HG02970 (cell line): ENCODE measurements at regions not wholly inside any gene's neighbourhood (a gene's known extent, or its start where the extent isn't known, plus 50 kb on each side); places are given as distances from the start of the nearest gene placed in this dataset.

Experiments used
- ATAC-seq: cut with Tn5 transposase; IDR thresholded peaks from one replicate; pipeline ENCODE4 v1.9.1; 2021; ENCODE audit warnings: mild to moderate bottlenecking, moderate library complexity, moderate number of reproducible peaks; ENCODE audit not compliant: unreplicated experiment, low FRiP score

- no peak for ATAC-seq
Observed at GRCh38 chr5:5588386-5588785, 165.9 kb downstream of the ICE1 start.

DNA sequence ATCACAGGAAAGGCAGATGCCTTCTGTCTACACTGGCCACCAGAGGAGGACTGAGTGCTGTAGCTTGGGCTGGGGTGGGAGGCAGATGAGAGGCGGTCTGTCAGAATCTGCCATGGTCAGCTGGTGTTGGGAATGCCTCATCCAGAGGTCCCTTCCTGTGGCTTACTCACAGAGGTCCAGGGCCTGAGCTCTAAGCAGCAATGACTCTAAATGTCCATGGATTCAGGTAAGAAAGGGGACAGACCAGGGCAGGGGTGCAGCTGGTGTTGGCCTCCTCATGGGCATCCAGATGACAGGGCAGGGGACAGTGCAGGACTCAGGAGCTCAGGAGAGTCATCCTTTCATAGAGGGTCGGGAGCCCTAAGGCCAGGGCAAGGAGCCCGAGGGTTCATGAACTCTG lies 165.0 kb downstream of the ICE1 start:
- no peak for ATAC-seq

- no peak for ATAC-seq
Observed at GRCh38 chr5:5586721-5587120, 164.2 kb downstream of the ICE1 start.

DNA sequence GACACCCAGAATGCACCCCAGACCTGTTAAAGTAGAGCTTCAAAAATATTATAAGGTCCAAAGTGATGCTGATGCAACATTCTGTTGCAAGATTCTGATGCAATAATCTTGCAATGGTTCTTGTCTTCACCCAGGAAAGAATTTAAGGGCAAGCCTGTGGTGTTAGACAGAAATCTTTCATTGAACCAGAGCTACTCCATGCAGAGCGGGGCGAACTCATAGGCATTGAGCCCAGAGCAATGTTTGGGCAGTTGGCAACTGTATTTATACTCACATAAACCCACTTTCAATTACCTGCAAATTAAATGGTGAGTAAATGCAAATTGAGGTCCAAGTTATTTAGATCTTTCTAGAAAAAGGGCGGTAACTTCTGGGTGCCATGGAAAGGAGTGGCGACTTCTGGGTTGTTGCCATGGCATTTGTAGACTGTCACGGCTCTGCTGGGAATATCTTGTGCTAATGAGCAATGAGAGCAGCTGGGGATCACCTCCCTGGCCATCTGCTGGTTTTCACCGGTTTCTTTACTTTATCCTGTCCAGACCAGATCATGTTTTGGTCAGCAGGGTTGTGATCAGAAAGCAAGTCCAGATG lies 163.4 kb downstream of the ICE1 start:
- no peak for ATAC-seq

DNA sequence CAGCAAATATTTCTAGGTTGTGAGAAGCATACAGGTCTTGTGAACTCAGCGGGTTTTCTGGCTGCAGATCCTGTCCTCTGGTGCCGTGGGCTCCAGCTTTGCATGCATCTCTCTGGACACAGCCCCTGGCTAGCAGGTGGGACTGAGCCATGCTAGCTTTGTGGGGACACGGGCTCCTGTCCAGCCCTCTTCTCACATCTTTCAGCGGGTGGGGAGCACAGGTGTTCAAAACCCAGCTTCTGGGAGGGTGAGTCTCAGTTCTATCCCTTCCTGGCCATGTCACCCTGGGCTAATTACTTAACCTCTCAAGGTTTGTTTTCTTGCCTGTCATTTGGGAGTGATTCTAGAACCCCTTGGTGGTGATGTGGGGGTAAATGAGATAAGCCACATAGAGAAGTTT lies 162.3 kb downstream of the ICE1 start:
- no peak for ATAC-seq

DNA sequence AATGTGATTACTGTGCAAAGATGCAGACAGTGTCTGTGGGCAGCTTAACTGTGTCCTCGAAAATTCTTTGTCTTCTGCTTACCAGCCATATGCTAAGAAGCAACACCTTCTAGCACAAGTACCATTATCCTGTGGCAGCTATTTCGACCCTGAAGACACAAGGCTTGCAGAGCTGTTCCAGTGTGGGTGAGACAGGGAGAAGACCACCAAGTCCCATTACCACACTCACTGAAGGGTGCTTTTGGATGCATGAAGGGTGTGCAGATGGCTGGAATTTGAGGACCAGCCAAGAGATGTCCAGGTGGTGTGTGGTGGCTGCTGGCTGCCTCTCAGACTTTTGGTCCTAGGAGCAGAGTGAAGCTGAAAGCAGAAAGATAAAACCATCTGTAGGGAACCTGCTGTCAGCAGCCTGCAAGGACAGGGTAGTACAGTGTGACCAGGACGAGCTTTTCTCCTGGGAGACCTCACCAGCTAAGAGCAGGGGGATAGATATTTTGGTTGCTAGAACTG lies 161.8 kb downstream of the ICE1 start:
- no peak for ATAC-seq

- ATAC-seq: no peak
Observed at GRCh38 chr5:5583832-5584231, 161.4 kb downstream of the ICE1 start.

- no peak for ATAC-seq
Observed at GRCh38 chr5:5583023-5583765, 160.7 kb downstream of the ICE1 start.

GRCh38 chr5:5581080-5581479 lies 158.6 kb downstream of the ICE1 start:
- ATAC-seq: no peak

DNA sequence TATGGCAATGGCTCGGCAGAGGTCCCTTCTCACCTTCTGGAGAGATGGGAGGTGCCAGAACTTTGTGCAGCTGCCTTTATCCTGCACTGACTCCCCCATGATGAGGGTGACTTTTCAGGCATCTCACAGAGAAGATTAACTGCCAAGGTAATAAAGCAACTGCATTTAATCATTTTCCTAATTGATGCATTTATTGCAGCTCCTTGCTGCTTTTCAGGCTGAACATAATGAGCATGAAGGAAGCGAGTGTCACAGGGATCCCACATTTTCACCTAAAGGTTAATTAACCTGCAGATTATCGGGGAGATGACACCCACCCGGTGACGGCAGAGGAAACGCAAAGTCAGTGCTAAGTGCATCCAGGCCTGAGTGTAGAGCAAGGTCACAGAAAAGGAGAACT lies 154.3 kb downstream of the ICE1 start:
- no peak for ATAC-seq

DNA sequence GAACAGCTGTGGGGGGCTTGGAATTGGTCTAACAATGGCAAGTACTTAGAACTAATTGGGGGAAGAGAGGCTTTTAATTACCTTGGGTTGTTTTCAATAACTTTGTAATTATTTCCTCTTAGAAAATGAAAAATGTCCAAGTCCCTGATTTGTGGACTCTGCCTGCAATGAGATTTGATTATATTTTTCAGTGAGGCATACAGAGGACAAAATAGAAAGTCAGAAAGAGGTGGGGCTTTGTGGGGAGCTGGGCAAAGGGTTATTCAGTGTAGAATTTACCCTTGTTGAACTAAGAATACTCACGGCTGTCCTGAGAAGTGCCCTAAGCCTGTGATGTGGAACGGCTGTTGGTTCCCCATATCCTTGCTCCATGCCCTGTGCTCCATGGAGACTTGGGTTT lies 153.0 kb downstream of the ICE1 start:
- ATAC-seq: no peak

- ATAC-seq: no peak
Observed at GRCh38 chr5:5573798-5574380, 151.4 kb downstream of the ICE1 start.

- ATAC-seq: no peak
Observed at GRCh38 chr5:5572976-5573797, 150.7 kb downstream of the ICE1 start.

GRCh38 chr5:5572010-5572865 lies 149.8 kb downstream of the ICE1 start:
- ATAC-seq: no peak

DNA sequence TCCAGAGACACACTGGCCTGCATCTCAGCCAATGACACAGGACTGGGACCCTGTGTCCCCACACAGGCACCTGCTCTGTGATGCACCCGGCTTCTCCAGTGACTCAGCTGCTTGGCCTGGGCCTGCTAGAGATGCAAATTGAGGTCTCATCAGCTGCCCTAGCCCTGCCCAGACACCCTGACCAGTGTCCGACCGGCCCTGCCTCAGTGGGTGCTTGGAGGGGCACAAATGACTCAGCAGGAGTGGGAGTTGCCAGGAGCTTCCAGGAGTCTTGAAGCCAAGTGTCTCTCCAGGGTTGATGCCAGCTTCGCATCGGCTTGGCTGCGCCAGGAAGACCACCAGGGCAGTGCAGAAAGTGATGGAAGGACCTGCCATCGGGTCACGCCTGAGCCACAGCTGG lies 148.2 kb downstream of the ICE1 start:
- ATAC-seq: no peak

- no peak for ATAC-seq
Observed at GRCh38 chr5:5564898-5565297, 142.4 kb downstream of the ICE1 start.

GRCh38 chr5:5560016-5560415 lies 137.5 kb downstream of the ICE1 start:
- no peak for ATAC-seq

DNA sequence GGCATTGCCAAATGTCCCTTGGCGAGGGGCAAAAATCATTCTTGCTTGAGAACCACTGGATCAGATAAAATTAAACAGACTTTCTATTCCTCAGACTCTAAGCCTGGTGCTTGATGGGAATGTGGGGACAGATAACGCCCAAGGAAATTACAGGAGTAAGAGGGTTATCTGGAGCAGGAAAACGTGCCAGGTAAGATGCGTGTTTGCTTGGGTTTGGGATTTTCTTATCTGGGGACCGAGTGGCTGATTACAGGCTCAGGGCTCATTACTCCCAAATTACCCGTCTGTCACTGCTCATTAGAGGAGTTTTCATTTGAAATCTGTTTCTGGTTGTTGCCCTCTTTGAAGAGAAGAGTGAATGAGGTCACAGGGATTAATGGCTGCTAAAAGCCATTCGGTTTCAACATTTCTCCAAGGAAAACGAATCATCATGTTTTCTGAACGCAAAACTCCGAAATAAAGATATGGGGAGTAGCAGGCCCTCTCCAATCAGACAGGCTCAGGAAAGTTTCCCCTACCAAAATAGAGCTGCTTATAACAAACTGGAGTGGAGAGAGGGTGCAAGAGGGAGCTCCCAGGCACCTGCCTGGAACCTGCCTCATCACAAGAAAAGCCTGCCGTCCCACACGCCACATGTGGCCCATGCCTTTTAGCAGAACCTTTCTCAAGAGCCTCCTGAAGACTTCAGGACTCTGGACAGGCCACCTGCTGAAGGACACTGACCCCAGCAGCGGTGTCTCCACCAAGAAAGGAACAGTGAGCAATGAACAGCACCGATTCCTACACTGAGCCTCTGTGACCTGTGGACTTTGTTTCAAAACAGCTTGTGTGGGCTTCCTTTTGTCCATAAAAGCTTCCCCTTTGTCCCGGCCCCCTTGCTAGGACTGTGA lies 136.4 kb downstream of the ICE1 start:
- no peak for ATAC-seq

GRCh38 chr5:5558102-5558501 lies 135.6 kb downstream of the ICE1 start:
- ATAC-seq: no peak
